GM12874 (cell line): ENCODE measurements at regions not wholly inside any gene's neighbourhood (a gene's known extent, or its start where the extent isn't known, plus 50 kb on each side); places are given as distances from the start of the nearest gene placed in this dataset.

Experiments used
- TF ChIP-seq, protein P1 (sequence below): IDR thresholded peaks from 2 replicates; pipeline ENCODE4 v1.5.1; 2011; ENCODE audit warnings: low read depth, mild to moderate bottlenecking, control low read depth, low read length, moderate library complexity; ENCODE audit not compliant: insufficient read depth

- TF ChIP-seq, protein P1, sequence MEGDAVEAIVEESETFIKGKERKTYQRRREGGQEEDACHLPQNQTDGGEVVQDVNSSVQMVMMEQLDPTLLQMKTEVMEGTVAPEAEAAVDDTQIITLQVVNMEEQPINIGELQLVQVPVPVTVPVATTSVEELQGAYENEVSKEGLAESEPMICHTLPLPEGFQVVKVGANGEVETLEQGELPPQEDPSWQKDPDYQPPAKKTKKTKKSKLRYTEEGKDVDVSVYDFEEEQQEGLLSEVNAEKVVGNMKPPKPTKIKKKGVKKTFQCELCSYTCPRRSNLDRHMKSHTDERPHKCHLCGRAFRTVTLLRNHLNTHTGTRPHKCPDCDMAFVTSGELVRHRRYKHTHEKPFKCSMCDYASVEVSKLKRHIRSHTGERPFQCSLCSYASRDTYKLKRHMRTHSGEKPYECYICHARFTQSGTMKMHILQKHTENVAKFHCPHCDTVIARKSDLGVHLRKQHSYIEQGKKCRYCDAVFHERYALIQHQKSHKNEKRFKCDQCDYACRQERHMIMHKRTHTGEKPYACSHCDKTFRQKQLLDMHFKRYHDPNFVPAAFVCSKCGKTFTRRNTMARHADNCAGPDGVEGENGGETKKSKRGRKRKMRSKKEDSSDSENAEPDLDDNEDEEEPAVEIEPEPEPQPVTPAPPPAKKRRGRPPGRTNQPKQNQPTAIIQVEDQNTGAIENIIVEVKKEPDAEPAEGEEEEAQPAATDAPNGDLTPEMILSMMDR = no peak
These were observed 122.1 kb upstream of the TRIB2 start for GRCh38 chr2:12594590-12594989.

GRCh38 chr2:12596771-12597170, 120.0 kb upstream of the TRIB2 start:
- TF ChIP-seq, protein P1 = no peak

GRCh38 chr2:12597610-12598009, 119.1 kb upstream of the TRIB2 start:
- TF ChIP-seq, protein P1 = no peak

DNA sequence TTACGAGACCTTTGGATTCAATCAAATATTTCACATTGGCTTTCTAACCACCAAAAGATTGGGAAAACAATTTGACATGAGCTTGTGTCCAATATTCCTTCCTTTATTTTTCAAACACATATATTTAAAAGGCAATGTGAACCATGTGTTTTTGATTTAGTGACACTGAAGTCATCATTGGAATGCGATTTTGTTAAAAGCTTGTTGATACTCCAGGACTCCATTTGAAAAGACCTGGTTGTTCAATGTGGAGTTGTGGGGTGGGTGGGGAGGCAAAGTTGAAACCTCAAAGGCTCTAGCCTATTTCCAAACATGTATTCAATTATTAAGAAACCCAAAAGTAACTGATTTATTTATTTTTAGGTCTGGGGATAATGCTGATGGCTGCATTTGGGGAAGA, 114.1 kb upstream of the TRIB2 start:
- TF ChIP-seq, protein P1 = no peak

- TF ChIP-seq, protein P1 = no peak
These were observed 112.9 kb upstream of the TRIB2 start for GRCh38 chr2:12603781-12604295.

- TF ChIP-seq, protein P1 = no peak
These were observed 112.4 kb upstream of the TRIB2 start for GRCh38 chr2:12604341-12604740.

GRCh38 chr2:12605366-12605765, 111.4 kb upstream of the TRIB2 start:
- TF ChIP-seq, protein P1 = no peak

DNA sequence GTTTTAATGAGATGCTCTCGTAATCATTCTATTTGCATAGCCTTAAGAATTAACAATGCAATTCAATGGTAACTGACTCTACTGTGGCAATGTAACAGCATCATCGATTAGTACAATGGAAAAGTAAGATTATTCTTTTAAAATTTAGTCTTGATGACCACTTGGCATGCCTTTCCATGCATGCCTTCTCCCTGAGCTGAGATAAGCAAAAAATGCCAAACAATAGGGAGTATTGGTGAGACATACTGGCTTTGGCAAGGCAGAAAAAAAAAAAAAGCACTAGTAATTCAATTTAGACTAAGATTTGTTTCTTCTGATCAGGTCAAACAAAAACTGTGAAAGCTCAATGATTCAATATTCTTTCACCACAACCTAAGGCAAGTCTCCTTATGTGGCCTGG, 110.8 kb upstream of the TRIB2 start:
- TF ChIP-seq, protein P1 = no peak
